GM21717 (cell line): ENCODE measurements at regions not wholly inside any gene's neighbourhood (a gene's known extent, or its start where the extent isn't known, plus 50 kb on each side); places are given as distances from the start of the nearest gene placed in this dataset.
"Not testable (repeated sequence)": the region's sequence is repeated elsewhere in the genome, so short reads cannot be mapped to it uniquely, and the experiment has no call there.

Source experiments
- ATAC-seq: cut with Tn5 transposase; IDR thresholded peaks from one replicate; pipeline ENCODE4 v1.9.1; 2021; ENCODE audit warnings: mild to moderate bottlenecking, moderate library complexity; ENCODE audit not compliant: unreplicated experiment

- no peak for ATAC-seq
Observed at GRCh38 chr3:139113231-139113992, 68.7 kb upstream of the PRR23C start.

- ATAC-seq = no peak
Observed at GRCh38 chr3:139113993-139114375, 69.3 kb upstream of the PRR23C start.

- ATAC-seq = not testable (repeated sequence)
Observed at GRCh38 chr3:139116631-139117030, 71.9 kb upstream of the PRR23C start.

DNA sequence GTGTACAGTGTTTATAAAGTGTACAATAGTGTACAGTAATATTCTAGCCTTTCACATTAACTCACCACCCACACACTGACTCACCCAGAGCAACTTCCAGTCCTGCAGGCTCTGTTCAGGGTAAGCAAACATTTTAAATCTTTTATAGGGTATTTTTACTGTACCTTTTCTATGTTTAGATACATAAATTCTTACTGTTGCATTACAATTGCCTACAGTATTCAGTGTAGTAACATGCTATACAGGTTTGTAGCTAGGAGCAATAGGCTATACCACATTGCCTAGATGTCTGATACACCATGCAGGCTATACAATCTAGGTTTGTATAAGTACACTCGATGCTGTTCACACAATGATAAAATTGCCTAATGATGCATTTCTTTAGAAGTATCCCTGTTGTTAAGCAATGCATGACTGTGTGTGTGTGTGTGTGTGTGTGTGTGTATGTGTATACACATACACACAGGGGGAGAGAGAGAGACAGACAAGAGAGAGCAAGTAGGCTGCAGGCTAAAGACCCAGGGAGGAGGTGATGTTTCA, 72.5 kb upstream of the PRR23C start:
- ATAC-seq = no peak

DNA sequence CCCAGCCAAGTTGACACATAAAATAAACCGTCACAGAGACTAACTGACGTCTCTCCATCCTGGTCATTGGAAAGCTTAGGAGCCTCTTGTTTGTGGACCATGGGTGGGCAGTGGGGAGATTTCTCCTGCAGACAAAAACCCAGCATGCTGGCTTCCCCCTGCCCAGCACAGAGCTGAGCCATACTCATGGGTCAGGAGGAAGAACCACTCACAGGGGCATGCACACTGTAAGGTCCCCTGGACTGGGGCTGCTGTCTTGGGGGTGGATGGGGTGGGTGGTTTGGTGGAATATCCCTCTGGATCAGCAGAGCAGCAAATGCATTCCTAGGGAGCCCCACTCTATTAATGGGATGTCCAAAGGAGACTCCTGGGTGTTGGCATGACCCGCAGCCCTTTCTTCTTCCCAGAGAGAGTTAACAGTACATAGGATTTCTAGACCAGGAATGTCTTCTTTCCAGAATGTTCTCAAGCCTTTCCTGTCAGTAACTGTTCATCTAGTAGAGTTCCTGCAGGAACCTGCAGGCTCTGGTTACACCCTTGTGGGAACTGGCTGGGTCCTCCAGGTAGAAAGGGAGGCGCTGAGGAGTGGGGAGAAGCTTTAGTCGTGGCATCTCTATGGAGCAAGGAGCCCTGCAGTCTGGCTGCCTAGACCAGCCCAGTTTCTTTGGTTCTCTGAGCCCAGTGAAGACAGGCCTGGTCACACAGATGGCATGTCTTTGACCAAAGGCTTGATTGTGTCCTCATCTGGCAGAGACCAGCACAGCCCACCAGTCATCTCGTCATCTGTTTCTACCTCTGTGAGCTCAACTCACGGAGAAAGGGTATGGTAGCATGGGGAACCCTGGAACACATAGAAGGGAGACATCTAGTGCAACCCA, 73.4 kb upstream of the PRR23C start:
- ATAC-seq = no peak

GRCh38 chr3:139118835-139119234, 74.1 kb upstream of the PRR23C start:
- no peak for ATAC-seq

- no peak for ATAC-seq
Observed at GRCh38 chr3:139119331-139120025, 74.8 kb upstream of the PRR23C start.

- no peak for ATAC-seq
Observed at GRCh38 chr3:139120086-139121056, 75.7 kb upstream of the PRR23C start.

DNA sequence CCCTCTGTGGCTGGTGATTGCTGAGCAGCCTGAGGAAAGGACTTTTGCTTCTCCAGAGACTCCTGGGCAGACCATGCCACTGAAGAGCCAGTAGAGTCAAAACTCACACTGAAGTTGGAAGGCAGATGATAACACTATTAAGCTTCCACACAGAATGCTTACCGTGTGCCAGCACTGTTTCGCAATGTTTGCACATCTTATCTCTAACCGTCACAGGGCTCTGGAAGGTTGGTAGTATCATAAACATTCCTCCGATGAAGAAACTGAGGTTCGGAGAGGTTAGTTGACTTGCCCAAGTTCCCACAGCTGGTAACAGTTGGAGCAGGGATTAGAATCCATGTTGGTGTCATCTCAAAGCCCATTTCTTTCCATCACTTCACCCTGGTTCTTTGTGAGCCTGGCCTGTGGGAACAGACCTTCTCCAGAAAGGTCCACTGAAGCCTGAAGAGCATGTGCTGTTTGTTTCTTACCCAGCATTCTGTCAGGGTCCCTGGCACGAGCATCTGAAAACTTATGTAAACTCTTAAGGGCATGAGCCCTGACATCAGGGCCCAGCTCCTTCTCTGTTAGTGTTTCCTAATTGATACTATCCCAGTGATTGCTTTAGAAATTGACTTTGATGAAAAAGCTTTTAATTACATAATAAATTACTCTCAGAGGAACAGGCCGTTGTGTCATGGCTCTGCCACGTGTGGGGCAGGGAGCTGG, 77.0 kb upstream of the PRR23C start:
- no peak for ATAC-seq

- no peak for ATAC-seq
Observed at GRCh38 chr3:139122221-139122581, 77.5 kb upstream of the PRR23C start.

DNA sequence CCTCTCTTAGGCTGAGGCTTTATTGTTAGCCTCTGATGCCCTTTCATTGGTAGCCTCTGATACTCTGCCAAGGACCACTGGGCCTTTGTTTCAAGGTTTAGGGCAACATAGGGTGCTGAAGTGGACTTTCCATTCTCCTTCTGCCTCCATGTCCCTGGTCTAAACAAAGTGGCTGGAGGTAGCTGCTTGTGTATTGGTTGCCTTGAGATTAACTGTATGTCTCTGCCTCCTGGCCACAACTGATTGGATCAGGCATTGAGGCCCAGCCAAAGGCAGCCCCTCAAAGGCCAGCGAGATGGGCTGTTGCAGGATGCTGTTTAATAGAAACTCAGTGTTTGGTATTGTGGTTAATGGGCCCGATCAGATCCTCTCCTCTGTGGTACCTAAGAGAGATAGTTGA, 77.9 kb upstream of the PRR23C start:
- no peak for ATAC-seq

- ATAC-seq = no peak
Observed at GRCh38 chr3:139123377-139124095, 78.8 kb upstream of the PRR23C start.

DNA sequence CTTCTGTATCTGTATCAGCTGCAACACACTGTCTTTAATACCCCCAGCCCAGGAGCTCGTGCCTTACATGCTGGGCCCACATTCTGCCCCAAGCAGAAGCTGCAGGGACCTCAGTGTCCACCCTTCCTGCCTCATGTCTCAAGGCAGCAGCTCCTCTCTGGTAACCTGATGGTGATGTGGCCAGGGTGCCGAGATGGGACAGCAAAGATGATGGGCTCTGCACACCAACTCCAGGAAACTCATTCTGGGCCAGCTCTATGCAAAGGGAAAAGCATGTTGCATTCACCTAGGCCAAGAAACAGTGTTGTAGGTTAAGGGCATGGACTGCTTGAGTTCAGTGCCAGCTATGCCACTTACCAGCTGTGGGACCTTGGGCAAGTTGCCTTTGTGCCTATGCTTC, 79.5 kb upstream of the PRR23C start:
- no peak for ATAC-seq

DNA sequence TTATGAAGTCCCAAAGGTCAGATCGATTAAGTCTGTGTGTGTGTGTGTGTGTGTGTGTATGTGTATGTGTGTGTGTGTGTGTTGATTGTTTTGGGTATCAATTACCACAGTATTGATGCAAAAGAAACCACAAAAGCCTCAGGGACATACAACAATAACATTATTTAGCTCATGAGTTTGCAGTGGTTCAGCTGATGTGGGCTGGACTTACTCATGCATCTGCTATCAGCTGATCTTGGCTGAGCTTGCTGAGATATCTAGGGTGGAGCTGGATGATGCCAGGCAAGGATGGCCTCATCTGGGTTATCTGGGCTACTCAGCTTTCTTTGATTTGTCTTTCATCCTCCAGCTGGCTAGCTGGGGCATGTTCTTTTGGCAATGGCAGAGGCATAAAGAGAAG, 82.4 kb upstream of the PRR23C start:
- no peak for ATAC-seq

- ATAC-seq = not testable (repeated sequence)
Observed at GRCh38 chr3:139127629-139128028, 82.9 kb upstream of the PRR23C start.

GRCh38 chr3:139128803-139129202, 84.1 kb upstream of the PRR23C start:
- ATAC-seq = no peak

DNA sequence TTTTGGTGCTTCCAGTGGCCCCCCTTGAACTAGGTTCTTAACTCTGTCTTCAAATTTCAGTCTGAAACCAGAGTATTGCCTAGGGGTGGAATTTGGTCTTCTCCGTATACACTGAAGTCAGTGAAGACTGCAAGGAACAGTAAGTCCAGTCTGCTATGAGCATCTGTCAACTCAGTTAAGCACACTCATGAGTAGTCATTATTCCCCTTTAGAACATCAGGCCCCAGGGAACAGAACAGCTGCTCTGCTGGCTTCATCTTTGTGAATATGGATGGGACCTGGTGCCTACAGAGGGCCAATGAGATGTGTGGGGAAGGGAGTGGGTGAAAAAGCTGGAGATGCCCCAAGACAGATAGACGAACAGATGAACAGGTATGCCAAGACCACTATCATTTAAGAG, 85.2 kb upstream of the PRR23C start:
- ATAC-seq = no peak

- ATAC-seq = no peak
Observed at GRCh38 chr3:139130390-139131140, 85.9 kb upstream of the PRR23C start.
